ENCODE measurements at regions not wholly inside any gene's neighbourhood (a gene's known extent, or its start where the extent isn't known, plus 50 kb on each side); places are given as distances from the start of the nearest gene placed in this dataset.

DNA sequence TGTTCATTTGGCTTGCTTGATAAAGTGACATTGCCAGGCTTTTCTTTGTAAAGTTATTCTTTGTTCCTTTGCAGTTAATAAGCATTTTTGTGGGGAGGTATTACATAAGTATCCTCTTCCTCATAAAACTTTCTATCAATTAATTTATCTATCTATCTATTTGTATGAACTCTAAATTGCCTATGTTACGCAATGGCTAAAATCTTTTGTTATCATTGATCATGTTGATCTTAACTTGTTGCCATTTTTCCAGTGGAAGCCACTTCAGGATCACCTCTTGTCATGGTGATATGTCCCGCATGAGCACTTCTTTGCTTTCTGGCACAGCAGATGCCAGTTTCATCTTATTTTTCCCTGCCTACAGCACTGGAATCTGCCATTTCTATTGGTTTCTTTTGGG lies 436.7 kb upstream of the KIF2A start:
- no peak for DNase-seq (ENCODE audit: low read depth, low spot score)
- TF ChIP-seq, protein P1, sequence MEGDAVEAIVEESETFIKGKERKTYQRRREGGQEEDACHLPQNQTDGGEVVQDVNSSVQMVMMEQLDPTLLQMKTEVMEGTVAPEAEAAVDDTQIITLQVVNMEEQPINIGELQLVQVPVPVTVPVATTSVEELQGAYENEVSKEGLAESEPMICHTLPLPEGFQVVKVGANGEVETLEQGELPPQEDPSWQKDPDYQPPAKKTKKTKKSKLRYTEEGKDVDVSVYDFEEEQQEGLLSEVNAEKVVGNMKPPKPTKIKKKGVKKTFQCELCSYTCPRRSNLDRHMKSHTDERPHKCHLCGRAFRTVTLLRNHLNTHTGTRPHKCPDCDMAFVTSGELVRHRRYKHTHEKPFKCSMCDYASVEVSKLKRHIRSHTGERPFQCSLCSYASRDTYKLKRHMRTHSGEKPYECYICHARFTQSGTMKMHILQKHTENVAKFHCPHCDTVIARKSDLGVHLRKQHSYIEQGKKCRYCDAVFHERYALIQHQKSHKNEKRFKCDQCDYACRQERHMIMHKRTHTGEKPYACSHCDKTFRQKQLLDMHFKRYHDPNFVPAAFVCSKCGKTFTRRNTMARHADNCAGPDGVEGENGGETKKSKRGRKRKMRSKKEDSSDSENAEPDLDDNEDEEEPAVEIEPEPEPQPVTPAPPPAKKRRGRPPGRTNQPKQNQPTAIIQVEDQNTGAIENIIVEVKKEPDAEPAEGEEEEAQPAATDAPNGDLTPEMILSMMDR (IDR thresholded peaks at IDR 0.05; ENCODE audit: insufficient read depth, low read length, missing control alignments): no peak
- ChIA-PET CTCF (no interaction called here), POLR2A (no interaction called here)
- H3K4me3 ChIP-seq (ENCODE audit: low read depth, low read length): no peak overlapping the region

DNA sequence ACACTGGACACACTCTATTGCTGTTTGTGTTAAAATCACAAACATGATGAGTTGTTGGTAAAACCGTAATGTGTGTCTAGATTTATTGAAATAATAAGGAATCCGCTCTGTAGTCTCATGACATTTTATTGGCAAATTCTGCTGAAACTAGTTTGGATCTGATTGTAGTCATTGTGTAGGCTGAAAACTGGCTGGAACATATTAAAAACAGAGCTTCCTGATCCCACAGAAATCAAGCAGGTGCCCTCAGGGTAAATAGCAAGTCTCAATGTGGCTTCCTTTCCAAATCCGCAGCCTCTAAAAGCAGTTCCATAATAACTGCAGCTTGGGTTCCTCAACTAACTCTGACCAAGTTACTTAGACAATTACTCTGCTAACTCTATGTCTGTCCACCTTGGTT lies 427.5 kb upstream of the KIF2A start:
- CTCF ChIA-PET: no interaction called here
- H3K4me3 ChIP-seq (ENCODE audit: low read depth, low read length): no peak overlapping the region
- TF ChIP-seq, protein P1 (IDR thresholded peaks at IDR 0.05; ENCODE audit: insufficient read depth, low read length, missing control alignments): no peak
- DNase-seq (ENCODE audit: low read depth, low spot score): no peak
- POLR2A ChIA-PET: no interaction called here

DNA sequence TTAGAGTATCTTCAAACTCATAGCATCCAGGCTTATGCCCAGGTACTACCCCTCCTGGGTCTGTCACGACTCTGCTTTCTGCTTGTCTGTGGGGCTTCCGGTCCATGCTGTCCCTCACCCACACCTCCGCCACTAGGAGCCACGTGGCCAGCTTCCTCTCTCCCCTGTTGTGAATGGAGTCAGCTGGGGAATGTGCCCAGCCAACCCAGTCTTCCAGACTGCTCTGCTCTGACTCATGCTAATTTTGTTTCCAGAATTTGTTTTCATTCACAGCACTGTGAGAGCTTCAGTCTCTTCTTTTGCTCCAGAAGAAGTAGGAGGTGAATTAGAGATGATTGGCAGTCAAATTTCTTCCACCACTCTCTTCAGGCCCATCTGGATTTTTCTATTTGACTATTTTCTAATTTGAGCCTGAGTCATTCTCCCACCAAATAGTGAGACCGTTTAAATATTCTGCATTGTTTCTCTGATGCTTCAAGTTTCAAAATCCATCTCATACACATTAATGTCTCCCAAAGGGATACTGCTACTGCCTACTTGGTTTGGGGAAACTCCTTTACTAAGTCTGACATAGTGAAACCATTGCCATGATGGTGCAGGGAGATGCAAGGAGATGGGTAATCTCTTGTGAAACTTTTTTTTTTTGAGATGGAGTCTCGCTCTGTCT lies 424.1 kb upstream of the KIF2A start:
- TF ChIP-seq, protein P1 (IDR thresholded peaks at IDR 0.05; ENCODE audit: insufficient read depth, low read length, missing control alignments): no peak
- ChIA-PET CTCF (no interaction called here), POLR2A (interaction anchor here (0.6 kb wide), 1 partner anchor 717 kb away, joined by 3 read pairs; no protein-coding TSS in a partner anchor)
- no peak for DNase-seq (ENCODE audit: low read depth, low spot score)
- H3K4me3 ChIP-seq (ENCODE audit: low read depth, low read length): no peak overlapping the region

DNA sequence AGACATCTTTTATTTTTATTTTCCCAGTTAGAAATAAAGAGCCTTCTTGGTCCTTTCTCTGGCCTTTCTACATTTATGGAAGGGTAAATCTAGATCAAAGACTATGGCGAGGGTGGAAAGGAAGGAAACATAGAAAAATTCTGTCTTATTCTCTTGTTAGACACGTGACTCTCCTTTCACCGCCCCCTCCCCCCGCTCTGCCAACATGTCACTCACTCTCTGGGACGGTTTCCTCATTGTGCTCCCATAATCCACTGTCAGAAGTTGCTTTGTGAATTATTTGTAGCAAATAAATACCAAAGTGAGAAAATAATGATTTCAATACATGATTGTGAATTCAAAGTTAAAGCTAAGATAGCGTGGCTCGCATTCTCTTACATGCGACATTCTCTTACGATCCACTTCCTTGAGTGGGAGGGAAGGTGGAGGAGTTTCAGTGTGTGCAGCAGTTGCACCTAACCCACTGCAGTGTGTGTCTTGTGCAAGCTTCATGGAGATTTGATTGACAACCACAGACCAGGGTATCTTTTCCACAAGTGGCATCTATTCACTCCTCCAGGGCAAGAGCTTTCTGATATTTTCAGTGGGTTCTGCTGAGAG lies 423.0 kb upstream of the KIF2A start:
- ChIA-PET POLR2A (no interaction called here), CTCF (no interaction called here)
- TF ChIP-seq, protein P1 (IDR thresholded peaks at IDR 0.05; ENCODE audit: insufficient read depth, low read length, missing control alignments): no peak
- DNase-seq (ENCODE audit: low read depth, low spot score): no peak
- no peak overlapping the region for H3K4me3 ChIP-seq (ENCODE audit: low read depth, low read length)

DNA sequence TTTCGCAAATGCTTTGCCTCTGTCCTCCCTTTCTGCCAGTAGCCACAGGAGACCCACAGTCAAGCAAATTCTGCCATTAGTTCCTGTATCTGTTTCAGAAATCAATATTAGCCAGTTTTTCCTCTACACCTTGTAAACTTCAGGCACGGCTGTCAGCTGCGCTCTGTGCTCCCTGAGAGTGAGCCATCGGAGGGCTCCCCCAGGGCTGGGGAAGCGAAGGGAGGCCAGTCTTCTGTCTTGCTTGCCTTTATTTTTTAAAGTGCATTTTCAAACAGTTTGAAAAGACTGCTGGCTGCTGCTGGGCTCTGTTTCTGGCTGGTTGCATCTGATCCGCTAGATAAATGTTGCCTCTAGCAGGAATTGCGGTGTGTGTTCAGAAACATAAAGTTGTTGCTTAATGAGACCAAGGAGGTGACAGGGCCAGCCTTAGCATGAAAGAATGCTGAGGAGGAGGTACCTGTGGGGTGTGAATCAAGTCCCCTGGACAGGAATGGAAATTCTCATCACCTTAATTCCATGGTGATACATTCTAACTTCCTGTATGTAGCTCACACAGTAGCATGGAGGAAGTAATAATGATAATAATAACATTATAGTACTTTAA lies 421.7 kb upstream of the KIF2A start:
- H3K4me3 ChIP-seq (ENCODE audit: low read depth, low read length): no peak overlapping the region
- no peak for DNase-seq (ENCODE audit: low read depth, low spot score)
- TF ChIP-seq, protein P1 (IDR thresholded peaks at IDR 0.05; ENCODE audit: insufficient read depth, low read length, missing control alignments): no peak
- CTCF ChIA-PET: no interaction called here
- POLR2A ChIA-PET: no interaction called here

DNA sequence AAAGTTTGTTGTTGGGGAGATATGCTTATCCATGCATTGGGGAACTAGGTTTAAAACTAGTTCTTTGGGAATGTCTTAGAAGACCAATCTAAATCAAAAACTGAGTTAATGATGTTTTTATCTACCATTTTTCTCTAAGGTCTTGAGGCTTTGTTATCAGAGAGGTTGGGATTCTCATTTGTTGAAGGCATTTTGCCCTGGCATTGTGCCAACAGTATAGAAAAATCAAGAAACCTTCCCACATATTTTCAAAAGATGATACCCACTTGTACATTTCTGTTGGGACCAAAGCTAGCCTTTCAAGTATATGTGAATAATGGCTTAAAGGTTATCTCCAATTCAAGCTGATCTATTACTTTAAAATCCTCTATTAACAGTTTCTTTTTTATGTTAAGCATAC lies 419.8 kb upstream of the KIF2A start:
- TF ChIP-seq, protein P1 (IDR thresholded peaks at IDR 0.05; ENCODE audit: insufficient read depth, low read length, missing control alignments): no peak
- no peak for DNase-seq (ENCODE audit: low read depth, low spot score)
- no peak overlapping the region for H3K4me3 ChIP-seq (ENCODE audit: low read depth, low read length)
- ChIA-PET POLR2A (no interaction called here), CTCF (no interaction called here)
